Gastroesophageal sphincter (tissue), 3 donors: ENCODE measurements at regions not wholly inside any gene's neighbourhood (a gene's known extent, or its start where the extent isn't known, plus 50 kb on each side); places are given as distances from the start of the nearest gene placed in this dataset.

Experiments
- EP300 ChIP-seq: sonication (generic); formaldehyde crosslinking; IDR thresholded peaks from one replicate; pipeline ENCODE4 v1.6.1; 2017; ENCODE audit warnings: antibody characterized with exemption, mild to moderate bottlenecking
- POLR2A ChIP-seq, 2 donors: fragments of 450-650 bp; IDR thresholded peaks; one replicate each; pipeline ENCODE4 v1.6.1; 2017; ENCODE audit warnings: antibody characterized with exemption in 2 of 2, mild to moderate bottlenecking in 2 of 2, moderate library complexity in 1 of 2
- TF ChIP-seq, protein P1 (sequence below), 4 experiments: fragments of 200-600 bp in 2 of 4; fragments of 450-650 bp in 2 of 4; sonication (generic) in 1 of 4; IDR thresholded peaks; one replicate each; pipeline ENCODE4 v1.5.1; 2017 to 2019; ENCODE audit warnings: antibody characterized with exemption in 4 of 4, mild to moderate bottlenecking in 2 of 4, moderate library complexity in 2 of 4

GRCh38 chr6:11397622-11398450 is 139.7 kb upstream of the TMEM170B start:
- TF ChIP-seq POLR2A (IDR thresholded peaks at IDR 0.05): no peak
- TF ChIP-seq, protein P1, sequence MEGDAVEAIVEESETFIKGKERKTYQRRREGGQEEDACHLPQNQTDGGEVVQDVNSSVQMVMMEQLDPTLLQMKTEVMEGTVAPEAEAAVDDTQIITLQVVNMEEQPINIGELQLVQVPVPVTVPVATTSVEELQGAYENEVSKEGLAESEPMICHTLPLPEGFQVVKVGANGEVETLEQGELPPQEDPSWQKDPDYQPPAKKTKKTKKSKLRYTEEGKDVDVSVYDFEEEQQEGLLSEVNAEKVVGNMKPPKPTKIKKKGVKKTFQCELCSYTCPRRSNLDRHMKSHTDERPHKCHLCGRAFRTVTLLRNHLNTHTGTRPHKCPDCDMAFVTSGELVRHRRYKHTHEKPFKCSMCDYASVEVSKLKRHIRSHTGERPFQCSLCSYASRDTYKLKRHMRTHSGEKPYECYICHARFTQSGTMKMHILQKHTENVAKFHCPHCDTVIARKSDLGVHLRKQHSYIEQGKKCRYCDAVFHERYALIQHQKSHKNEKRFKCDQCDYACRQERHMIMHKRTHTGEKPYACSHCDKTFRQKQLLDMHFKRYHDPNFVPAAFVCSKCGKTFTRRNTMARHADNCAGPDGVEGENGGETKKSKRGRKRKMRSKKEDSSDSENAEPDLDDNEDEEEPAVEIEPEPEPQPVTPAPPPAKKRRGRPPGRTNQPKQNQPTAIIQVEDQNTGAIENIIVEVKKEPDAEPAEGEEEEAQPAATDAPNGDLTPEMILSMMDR (IDR thresholded peaks at IDR 0.05): no peak
- no peak for TF ChIP-seq EP300
